HG03060 (cell line): ENCODE measurements at regions not wholly inside any gene's neighbourhood (a gene's known extent, or its start where the extent isn't known, plus 50 kb on each side); places are given as distances from the start of the nearest gene placed in this dataset.
"Not testable (repeated sequence)": the region's sequence is repeated elsewhere in the genome, so short reads cannot be mapped to it uniquely, and the experiment has no call there.

Source experiments
- ATAC-seq: cut with Tn5 transposase; IDR thresholded peaks from one replicate; pipeline ENCODE4 v1.9.1; 2021; ENCODE audit warnings: low read depth, moderate number of reproducible peaks; ENCODE audit not compliant: unreplicated experiment

DNA sequence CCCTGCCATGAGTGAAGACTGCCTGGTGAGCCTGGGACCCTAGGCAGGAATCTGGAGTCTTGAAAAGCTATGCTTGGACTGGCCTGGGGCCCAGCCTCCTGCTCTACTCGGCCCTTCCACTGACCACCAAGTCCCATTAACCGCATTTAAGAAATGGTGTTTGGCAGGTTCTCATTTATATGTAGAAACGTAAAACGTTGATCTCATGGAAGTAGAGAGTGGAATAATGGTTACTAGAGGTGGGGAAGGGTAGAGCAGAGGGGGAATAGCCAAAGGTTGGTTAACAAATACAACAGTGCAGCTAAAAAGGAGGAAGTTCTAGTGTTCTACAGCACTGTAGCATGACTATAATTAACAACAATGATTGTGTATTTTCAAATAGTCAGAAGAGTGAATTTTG lies 72.9 kb upstream of the EED start:
- no peak for ATAC-seq

DNA sequence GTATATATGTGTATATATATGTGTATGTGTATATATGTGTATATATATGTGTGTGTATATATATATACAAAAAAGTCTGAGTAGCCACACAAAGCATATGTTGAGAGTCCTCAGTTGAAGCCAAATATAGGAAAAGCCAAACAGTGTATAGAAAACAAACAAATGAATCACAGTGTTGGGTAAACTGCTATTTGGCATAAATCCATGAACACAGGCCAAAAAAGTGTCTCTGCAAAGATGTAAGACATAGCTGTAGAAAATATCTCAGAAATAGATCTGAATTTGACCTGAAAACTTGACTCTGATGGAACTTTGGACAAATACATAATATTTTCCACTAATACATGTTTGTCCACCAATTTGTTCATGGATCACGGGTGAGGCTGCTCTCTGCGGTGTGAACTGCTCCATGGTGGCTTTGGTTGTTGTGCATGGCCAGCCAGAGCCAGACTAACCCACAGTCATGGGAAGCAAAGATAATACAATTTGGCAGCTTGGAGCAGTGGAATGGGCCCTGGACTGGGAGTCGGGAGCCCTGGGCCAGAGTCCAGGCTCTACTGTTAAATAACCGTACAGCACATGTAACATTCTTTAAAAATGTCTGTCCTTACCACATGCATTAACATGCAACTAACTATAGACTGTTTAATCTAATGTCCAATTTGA lies 76.9 kb upstream of the EED start:
- no peak for ATAC-seq

DNA sequence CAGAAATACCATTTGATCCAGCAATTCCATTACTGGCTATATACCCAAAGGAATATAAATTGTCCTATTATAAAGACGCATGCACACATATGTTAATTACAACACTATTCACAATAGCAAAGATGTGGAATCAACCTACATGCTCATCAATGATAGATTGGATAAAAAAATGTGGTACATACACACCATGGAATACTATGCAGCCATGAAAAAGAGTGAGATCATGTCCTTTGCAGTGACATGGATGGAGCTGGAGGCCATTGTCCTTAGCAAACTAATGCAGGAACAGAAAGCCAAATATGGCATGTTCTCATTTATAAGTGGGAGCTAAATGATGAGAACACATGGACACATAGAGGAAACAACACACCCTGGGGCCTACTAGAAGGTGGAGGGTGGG lies 78.3 kb upstream of the EED start:
- not testable (repeated sequence) for ATAC-seq

DNA sequence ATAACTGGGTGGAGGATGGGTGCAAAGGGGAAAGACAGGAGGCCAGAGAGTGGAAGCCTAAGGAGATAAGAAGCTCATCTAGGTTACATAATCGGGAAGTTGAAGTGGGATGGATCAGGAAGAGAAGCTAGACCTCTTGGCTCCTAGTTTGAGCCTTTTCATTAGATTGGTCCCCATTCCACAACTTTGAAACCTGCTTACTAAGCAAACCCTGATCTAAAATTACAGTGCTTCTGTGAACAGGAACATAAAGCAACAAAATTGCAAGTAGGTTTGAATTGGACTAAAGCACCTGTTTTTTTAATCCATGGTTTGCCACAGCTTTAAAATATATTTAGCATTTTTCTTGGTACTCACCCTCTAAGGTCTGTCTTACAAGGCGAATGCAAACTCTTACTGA lies 80.4 kb upstream of the EED start:
- no peak for ATAC-seq

DNA sequence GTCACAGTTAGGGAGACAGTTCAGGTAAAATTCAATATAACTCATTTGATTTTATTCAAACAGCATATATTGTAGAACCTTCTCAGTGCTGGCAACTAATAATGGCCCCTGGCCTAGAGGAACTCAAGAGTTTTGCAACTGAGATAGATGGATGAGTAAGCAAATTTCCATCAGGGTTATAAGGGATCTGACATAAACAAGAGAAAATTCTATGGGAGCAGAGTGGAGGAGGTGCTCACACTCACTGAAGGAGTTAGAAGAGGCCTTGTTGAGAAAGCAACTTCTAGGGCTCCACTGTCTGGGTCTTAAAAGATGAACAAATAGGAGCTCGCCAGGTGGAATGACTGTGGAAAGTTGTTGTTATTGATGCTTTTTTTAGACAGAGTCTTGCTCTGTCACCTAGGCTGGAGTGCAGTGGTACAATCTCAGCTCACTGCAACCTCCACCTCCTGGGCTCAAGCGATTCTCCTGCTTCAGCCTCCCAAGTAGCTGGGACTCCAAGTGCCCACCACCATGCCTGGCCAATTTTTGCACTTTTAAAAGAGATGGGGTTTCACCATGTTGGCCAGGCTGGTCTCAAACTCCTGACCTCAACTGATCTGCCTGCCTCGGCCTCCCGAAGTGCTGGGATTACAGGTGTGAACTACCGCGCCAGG lies 81.2 kb upstream of the EED start:
- ATAC-seq = not testable (repeated sequence)

DNA sequence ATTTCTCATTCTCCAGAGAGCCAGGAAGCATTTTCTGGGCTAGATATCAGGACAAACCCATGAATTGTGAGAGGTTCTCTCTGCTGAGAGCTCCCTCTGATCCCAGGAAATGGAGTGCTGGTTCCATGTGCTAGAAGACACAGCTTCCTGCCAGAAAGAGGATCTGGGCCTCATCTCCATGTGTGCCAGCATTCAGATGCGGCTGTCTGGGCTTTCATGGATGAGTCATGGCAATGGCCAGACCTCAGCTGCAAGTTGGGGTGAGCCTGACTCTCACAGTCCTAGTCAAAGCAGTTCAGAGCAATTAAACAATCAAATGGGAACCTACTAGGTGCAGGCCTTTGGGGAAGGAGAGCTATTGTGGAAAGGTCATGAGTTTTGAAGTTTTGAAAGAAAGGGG lies 82.3 kb upstream of the EED start:
- ATAC-seq = no peak

DNA sequence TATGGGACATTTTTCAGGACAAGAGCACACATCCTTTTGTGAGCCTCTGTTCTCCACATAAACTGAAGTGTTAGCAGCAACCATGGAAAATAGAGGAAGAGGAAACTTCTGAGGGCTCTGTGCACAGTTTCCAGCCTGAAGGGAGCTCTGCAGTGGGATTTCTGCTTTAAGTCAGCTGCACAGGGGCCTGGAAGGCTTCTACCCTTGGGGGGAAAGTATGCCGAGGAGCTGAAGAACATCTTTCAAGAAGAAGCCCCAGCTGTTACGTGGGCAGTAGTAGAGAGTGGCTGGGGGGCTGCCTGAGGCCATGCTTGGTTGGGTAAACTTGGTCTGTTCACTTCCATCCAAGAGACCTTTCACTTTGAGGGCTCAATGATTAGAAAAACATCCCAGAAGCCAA lies 82.7 kb upstream of the EED start:
- ATAC-seq = no peak

DNA sequence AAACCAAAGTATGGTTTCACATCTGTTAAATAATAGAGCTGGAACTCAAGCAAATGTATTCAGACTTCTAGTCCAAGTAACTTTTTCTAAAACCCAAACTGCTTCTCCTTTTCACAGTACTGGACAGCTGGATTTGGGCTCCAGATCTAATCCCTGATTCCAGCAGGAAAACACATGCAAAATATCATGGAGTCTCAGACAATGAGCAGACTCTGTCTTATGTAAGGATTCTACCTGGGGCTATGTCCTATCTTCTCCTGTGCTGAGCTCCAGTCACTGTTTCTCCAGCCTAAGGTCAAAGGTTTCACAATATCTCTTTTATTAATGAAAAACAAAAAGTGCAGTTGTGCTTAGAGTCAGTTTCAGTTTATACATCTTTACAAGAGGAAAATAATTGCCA lies 83.2 kb upstream of the EED start:
- ATAC-seq = no peak

DNA sequence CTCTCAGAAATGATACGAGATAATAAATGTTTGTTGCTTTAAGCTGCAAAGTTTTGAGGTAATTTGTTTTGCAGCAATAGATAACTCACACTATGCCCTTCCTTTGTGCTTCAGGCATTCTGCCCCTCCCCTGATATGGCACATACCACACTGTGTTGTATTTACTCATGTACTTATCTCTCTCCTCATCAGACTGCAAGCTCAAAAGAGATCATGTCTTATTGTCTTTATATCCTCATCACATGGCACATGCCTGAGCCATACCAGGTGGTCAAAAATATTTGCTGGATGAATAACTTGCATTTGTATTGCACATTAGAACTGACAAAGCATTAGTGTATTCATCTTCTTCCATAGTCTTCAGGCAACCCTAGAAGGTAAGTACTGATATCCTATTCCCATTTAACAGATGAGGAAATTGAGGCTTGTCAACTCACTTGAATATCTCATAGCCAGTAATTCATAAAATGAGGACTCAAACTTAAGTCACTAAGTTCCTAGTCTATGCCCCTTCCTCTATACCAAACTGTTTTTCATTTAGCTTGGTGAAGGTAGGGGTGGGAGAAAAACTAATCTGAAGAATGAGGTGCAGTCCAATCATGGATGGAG lies 83.9 kb upstream of the EED start:
- no peak for ATAC-seq

DNA sequence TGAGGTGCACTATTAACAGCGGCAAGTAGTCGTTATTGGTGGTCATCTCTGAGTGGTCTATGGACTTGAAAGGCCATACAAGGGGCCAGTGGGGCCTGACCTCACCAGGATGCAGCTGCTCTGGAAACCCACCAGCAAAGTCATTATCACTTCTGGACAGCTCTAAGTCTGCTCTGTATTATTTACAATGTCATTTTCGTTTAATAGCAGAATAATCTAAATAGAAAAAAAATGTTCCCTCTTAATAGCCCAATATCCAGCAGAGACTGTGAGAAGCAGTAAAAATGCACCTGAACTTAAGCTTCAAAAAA lies 85.0 kb upstream of the EED start:
- ATAC-seq = no peak

DNA sequence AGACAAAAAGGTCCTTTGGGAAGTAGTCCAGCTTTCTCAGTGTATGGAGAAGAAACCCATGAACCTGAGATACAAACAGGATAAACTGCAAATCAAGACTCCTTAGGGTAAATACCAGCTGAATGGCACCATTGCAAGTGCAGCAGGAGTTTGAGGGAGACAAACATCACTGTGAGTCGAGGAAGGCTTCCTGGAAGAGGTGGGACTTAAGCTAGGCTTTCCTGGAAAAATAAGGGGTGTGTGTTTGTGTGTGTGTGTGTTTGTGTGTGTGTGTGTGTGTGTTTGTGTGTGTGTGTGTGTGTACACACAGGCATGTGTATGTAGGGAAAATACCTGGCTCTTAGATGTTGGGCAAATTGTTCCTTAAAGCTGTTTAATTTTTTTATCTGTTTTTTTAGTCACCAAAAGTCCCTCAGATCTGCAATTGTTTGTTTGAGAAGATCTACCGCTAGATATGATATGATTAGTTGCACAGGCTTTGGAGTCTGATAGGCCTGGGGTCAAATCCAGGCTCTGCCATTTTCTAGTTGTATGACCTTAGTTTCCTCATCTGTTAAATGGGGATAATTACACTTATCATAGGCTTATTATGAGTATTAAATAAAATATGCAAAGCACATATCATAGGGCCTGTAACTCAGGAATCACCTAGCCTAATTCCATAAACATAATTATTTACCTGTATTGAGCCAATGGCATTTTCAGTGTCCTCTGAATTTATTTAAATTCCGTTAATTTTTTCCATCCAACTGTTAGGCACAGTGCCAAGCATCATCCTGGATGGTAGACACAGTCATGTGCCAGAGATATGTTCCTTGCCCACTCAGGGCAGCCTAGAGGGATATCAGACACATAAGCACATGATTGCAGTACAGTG lies 85.6 kb upstream of the EED start:
- ATAC-seq = no peak

DNA sequence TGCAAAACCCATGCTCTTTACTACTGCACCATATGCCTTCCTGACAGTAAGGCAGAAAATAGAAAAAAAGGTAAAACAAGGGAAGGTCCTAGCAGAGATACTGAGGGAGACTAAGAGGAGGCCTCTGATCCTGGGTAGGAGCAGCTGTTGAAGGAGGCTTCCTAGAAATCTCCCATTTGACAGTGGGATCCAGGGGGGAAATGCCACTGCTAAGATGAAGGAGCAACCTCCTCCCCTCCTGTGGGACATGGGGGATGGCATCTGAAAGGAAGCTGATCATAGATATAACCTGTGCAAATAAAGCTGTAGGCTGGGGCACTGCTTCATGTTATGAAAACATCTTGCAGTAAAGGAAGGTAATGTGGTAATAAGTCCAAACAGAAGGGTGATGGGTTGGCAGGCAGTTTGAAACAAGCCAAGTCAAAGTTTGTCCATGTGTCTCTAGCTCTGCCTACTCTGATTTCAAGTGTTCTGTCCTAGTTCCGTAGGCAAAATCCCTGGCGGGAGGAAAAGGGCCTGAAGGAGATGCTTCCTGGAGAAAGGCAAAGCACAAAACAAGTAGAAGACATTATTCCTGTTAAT lies 86.7 kb upstream of the EED start:
- no peak for ATAC-seq

DNA sequence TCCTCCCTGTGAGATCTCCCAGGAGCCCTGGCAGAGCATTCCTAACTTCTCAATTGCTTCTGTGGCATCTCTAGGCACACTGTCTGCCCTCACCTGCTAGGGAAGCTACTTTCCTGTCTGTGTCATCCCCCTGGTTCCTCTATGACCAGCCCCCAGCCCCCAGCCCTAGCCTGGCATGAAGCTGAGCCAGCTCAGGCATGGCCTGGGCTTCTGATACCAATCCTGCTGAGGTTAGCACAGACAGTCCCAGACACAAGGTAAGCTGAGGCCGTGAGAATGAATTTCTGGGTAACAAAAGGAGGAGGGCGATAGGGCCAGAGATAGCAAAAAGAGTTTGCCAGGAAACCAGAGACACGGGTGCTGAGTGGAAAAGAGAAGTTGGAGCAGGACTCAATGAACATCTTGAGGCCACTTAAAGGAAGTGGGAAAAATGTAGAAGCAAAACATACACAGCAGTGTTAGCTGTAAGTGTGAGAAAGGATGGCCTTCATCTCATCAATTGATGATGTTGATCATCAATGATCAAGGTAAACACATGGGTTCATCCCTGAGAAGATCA lies 87.6 kb upstream of the PICALM start:
- no peak for ATAC-seq

DNA sequence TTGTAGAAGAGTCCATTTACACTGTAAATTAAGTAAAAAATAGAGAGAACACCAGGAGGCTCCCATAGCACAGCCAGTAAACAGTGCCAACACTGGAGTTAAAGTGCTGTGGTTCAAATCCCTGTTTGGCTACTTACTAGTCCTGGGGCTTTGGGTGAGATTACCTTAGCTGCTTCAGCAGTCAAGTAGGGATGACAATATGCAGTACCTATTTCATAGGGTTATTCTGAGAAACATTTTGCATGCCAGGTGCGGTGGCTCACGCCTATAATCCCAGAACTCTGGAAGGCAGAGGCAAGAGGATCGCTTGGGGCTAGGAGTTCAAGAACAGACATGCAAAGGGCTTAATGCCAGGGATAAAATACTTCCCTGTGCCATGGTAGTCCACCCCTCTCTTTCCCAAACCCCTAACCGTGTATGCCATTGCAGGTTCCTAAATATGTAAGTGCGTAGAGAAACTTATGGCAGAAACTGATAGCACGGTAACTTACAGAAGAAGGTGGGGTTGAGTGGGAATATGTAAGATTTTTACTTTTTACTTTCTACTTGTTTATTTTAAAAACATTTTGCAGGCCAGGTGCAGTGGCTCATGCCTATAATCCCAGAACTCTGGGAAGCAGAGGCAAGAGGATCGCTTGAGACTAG lies 86.4 kb upstream of the PICALM start:
- ATAC-seq = no peak

DNA sequence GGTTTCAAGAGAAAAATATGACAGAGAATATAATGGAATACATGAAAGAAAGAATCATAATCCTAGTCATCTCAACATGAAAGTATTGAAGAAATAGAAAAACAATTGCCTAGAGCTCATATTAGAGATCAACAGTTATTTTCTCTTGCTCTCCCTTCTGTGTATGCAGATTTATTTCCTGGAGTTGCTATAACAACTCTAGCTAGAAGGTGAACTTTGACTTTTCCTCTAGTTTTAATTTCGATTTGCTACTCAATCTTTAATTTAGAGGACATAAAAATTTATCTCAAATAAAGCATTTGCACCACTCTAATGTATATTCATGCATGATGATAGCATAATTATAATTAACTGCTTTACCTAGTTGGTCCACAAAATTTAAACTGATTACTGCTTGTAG lies 84.6 kb upstream of the PICALM start:
- ATAC-seq = no peak

DNA sequence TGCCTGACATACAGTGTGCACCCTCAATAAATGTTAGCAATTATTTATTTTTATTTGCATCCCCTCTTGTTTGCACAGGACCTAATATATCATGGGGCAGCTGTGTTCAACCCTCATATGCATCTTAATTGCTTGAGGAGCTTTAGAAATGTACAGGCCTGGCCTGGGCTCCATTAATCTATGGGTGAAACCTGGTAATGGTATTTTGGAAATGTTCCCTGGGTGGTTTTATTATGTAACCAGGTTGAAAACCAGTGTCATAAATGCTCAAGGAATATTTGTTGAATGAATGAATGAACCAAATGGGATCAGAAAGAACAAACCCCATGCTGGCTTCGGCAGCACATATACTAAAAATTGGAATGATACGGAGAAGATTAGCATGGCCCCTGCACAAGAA lies 84.0 kb upstream of the PICALM start:
- ATAC-seq = no peak

DNA sequence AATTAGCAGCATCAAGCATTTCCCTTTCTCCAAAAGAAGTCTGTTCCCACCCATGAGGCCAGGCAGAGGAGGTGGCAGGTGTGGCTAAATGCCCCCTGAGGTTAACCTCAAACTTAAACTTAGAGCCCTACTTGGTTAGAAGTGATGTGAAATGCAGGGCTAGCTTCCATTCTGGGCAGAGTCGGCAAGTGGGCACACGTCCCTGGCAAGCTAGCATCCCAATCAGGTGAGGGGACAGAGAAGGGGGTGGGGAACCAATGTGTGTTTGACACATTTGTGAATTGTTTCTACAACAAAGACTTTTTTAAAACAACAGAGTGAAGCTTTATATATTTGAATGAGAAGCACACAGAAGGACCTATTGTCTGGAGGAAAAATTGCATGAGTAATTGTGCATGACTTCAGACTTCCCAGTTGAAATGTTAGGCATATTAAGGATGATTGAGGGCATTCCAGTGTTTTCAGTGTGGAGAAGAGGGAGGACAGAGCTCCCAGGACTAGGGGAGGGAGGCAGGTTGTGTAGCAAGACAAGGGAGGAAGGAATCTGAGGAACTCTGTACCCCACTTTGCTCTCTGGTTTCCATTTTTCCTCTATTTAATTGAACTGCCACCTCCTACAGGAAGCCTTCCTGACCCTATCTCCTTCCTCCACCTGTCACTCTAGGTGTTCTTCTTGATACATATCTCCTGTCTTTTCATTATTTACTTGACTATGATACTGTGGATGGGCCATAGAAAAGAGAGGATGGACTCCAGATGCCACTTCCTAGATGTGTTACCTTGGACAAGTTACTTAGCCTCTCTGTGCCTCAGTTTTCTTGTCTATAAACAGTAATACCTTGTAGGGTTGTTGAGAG lies 83.3 kb upstream of the PICALM start:
- no peak for ATAC-seq

DNA sequence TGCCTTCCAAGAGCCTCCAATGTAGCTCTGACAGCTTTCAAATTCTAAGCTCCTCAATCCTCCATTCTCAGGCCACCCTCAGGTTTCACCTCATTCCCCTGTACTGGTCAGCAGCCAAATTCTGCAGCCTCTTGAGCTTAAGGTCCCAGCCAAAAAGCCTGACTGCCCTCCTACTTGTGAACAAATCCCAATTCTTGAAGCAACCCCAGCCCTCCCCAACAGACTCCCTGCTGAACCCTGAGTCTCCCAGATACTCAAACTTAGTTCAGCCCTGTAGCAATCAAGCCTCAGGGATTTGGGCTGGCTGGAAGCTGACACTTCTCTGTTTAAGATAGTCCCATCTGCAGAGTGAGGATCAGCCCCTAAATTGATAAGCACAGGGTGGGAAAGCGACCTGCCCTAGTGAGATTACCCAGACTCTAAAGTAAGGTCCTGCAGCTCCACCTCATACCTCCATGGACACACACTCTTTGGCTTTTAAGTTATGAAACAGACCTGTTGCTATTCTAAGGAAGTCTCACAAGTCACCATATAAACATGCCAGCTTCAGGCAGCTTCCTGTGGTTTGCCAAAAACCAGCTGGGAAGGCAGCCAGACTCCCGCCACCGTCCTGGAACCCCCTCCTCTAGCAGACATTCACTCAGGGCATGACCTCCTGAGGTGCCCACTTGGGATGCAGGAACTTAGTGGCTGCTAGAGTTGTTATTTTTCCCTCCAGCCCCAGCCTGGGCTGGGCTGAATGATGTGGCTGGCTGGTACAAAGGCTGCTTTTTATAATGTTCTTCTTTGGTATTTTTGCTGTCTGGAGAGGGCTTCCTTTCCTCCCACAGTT lies 82.5 kb upstream of the PICALM start:
- no peak for ATAC-seq

DNA sequence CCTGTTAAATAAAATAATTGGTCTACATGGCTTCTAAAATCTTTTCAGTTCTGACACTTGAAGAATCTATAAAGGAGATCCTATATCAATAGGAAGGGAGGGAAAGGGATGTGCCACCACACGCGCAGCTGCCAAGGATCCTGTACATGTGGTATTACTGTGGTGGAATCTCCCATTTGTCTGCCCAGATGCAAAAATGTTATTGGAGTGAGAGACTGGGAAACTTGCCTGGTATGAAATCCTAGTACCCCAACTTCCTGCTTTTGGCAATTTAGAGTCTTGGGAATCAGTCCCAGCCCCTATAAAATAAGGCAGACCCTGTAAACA lies 81.9 kb upstream of the PICALM start:
- ATAC-seq = no peak
